Peyer's patch (tissue), 4 donors: ENCODE measurements at regions not wholly inside any gene's neighbourhood (a gene's known extent, or its start where the extent isn't known, plus 50 kb on each side); places are given as distances from the start of the nearest gene placed in this dataset.

Experiments used
- DNase-seq, 3 donors: peaks; one replicate each; pipeline ENCODE4 v3.0.0-alpha.2; 2017 to 2019
- H3K27ac ChIP-seq, 4 donors: fragments of 200-600 bp; sonication (generic); one replicate each; pipeline ENCODE4 v1.5.1; 2016 to 2019
- H3K27me3 ChIP-seq, 2 donors: fragments of 200-600 bp; sonication (generic); one replicate each; pipeline ENCODE4 v1.5.1; 2019
- H3K36me3 ChIP-seq, 3 donors: fragments of 200-600 bp; sonication (generic); one replicate each; pipeline ENCODE4 v1.5.1; 2016 to 2019
- H3K4me1 ChIP-seq, 4 donors: fragments of 200-600 bp; sonication (generic); one replicate each; pipeline ENCODE4 v1.5.1; 2016 to 2019
- H3K4me3 ChIP-seq, 4 donors: fragments of 200-600 bp; sonication (generic); 1 replicate in 3 of 4; 2 replicates in 1 of 4; pipeline ENCODE4 v1.5.1; 2016 to 2019; ENCODE audit warnings: mild to moderate bottlenecking in 1 of 4
- H3K9me3 ChIP-seq, 4 donors: fragments of 200-600 bp; sonication (generic); one replicate each; pipeline ENCODE4 v1.5.1; 2016 to 2019; ENCODE audit warnings: mild to moderate bottlenecking in 1 of 4
- POLR2A ChIP-seq, 2 donors: fragments of 450-650 bp; IDR thresholded peaks; one replicate each; pipeline ENCODE4 v1.5.1; 2017; ENCODE audit warnings: antibody characterized with exemption in 2 of 2, mild to moderate bottlenecking in 2 of 2, moderate library complexity in 2 of 2
- TF ChIP-seq, protein P1 (sequence below), 6 experiments: fragments of 450-650 bp in 4 of 6; fragments of 200-600 bp in 2 of 6; sonication (generic) in 1 of 6; IDR thresholded peaks; one replicate each; pipeline ENCODE4 v1.5.1; 2017 to 2019; ENCODE audit warnings: antibody characterized with exemption in 6 of 6, mild to moderate bottlenecking in 3 of 6, moderate library complexity in 1 of 6

DNA sequence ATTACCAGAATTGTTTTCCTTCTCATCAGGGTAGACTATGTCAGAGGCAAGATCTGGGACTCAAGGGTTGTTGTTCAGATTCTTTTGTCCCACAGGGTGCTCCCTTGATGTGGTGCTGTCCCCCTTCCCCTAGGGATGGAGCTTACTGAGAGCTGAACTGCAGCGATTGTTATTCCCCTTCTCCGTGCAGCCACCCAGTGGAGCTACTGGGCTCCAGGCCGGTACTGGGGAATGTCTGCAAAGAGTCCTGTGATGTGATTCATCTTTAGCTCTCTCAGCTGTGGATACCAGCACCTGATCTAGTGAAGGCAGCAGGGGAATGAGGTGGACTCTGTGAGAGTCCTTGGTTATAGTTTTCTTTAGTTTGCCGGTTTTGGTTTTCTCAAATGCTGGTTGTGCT is 247.4 kb upstream of the HAND2 start:
- Histone ChIP-seq H3K9me3 (no peaks in the 10 kb centered on the region), H3K4me3 (no peak overlapping the region), H3K27ac (no peak overlapping the region), H3K27me3 (no peaks in the 10 kb centered on the region), H3K4me1 (no peaks in the 10 kb centered on the region), H3K36me3 (no peaks in the 10 kb centered on the region)
- TF ChIP-seq, protein P1, sequence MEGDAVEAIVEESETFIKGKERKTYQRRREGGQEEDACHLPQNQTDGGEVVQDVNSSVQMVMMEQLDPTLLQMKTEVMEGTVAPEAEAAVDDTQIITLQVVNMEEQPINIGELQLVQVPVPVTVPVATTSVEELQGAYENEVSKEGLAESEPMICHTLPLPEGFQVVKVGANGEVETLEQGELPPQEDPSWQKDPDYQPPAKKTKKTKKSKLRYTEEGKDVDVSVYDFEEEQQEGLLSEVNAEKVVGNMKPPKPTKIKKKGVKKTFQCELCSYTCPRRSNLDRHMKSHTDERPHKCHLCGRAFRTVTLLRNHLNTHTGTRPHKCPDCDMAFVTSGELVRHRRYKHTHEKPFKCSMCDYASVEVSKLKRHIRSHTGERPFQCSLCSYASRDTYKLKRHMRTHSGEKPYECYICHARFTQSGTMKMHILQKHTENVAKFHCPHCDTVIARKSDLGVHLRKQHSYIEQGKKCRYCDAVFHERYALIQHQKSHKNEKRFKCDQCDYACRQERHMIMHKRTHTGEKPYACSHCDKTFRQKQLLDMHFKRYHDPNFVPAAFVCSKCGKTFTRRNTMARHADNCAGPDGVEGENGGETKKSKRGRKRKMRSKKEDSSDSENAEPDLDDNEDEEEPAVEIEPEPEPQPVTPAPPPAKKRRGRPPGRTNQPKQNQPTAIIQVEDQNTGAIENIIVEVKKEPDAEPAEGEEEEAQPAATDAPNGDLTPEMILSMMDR (IDR thresholded peaks at IDR 0.05), result no peak
- no peak for TF ChIP-seq POLR2A (IDR thresholded peaks at IDR 0.05)
- DNase-seq, result no peak

DNA sequence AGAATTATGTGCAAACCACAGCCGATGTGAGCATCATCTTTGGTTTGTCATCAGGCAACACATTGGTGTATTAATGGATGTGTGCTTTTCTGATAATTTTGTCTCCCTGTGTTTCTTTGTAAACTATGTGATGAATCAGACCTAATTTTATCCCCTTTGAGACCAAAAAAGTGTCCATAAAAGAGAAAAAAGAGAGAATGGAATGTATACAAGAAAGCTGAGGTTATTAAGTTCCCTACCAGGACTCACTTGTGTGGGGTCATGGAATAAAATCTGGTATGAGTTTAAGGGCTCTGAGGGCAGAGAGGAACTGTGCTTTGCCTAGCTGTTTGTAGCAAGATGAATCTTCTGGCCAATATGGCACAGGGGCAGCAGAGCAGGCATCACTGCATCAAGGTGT is 239.5 kb upstream of the HAND2 start:
- no peaks in the 10 kb centered on the region for H3K9me3 ChIP-seq
- no peaks in the 10 kb centered on the region for H3K36me3 ChIP-seq
- TF ChIP-seq, protein P1 (IDR thresholded peaks at IDR 0.05), result no peak
- no peak for TF ChIP-seq POLR2A (IDR thresholded peaks at IDR 0.05)
- H3K27ac ChIP-seq, result no peak overlapping the region
- no peak for DNase-seq
- H3K4me3 ChIP-seq, result no peak overlapping the region
- no peaks in the 10 kb centered on the region for H3K4me1 ChIP-seq
- no peaks in the 10 kb centered on the region for H3K27me3 ChIP-seq

DNA sequence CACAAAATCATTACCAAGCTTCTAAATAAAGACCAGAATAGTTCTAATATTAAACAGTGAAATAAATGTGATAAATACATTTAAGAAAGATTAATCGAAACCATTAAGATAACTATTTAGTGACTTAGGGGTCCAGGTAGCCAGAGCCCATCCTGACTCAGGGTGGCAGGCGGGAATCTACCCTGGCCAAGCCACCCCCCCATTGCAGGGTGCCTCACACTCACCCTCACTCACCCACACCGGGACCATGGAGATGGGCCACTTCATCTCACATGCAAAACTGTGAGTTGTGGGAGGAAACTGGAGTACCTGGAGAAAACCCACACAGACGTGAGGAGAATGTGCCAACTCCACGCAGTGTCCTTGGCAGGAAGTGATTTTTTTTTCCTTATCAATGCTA is 237.6 kb upstream of the HAND2 start:
- TF ChIP-seq, protein P1 (IDR thresholded peaks at IDR 0.05), result no peak
- DNase-seq, result no peak
- no peaks in the 10 kb centered on the region for H3K27me3 ChIP-seq
- no peaks in the 10 kb centered on the region for H3K36me3 ChIP-seq
- no peaks in the 10 kb centered on the region for H3K9me3 ChIP-seq
- H3K4me3 ChIP-seq, result no peak overlapping the region
- H3K4me1 ChIP-seq, result no peaks in the 10 kb centered on the region
- no peak overlapping the region for H3K27ac ChIP-seq

DNA sequence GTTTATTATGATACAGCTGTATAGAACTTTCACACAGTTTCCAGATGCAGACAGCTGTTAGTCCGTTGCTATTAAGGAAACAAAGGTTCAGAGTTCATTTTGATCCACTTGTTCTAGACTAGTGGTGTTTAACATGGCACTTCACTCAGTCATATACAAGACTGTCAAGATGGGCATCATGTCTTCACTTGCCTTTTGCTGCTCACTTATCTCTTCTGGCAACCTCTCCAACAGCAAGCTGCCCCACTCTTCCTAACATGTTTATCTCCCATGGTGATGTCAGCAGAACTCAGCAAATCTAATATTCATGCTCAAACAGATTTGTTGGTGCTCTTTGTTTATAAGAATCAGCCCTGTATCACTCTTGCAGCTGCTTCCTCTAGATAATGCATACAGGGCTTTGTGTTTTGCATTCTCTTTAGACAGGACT is 236.2 kb upstream of the HAND2 start:
- Histone ChIP-seq H3K4me1 (no peaks in the 10 kb centered on the region), H3K27ac (no peak overlapping the region), H3K4me3 (no peak overlapping the region), H3K9me3 (no peaks in the 10 kb centered on the region), H3K27me3 (no peaks in the 10 kb centered on the region), H3K36me3 (no peaks in the 10 kb centered on the region)
- no peak for TF ChIP-seq POLR2A (IDR thresholded peaks at IDR 0.05)
- TF ChIP-seq, protein P1 (IDR thresholded peaks at IDR 0.05), result no peak
- no peak for DNase-seq

DNA sequence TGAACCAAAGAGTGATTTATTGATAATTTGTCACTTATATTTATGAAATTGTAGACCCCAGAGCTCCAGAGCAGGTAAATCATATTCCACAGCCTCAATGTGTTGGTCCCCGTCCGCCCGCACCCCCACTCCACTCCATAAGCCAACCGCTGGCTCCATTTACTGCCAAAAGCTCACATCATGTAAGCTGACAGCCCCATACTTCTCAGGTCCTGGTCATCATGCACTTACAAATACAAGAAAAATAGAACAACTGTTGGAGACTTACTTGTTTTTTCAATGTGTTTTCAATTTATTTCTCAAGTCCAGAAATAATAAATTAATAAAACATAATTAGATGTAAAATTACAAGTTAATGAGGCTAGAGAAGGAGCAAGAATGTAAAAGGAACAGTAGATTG is 235.7 kb upstream of the HAND2 start:
- H3K27ac ChIP-seq, result no peak overlapping the region
- TF ChIP-seq, protein P1 (IDR thresholded peaks at IDR 0.05), result no peak
- no peak for TF ChIP-seq POLR2A (IDR thresholded peaks at IDR 0.05)
- no peaks in the 10 kb centered on the region for H3K9me3 ChIP-seq
- H3K4me1 ChIP-seq, result no peaks in the 10 kb centered on the region
- H3K27me3 ChIP-seq, result no peaks in the 10 kb centered on the region
- H3K36me3 ChIP-seq, result no peaks in the 10 kb centered on the region
- no peak overlapping the region for H3K4me3 ChIP-seq
- no peak for DNase-seq

DNA sequence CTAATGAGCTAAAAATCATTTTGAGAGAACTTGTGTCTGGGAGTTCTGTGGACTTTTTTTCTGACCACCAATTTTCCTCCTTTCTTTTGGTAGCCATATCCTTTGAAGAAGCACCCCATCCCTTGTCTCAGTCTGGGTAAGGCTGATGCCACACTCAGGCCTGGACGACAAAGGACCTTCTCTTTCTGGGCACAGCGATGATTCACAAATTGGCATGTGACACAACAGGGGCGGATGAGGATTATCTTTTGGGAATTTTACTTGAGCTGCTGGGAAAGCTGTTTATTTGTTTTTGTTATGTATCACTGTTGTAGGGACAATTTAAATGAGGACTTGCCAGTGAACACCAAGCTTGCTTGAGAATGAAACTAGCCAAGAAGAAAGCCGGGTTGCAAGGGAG is 233.4 kb upstream of the HAND2 start:
- Histone ChIP-seq H3K4me1 (no peaks in the 10 kb centered on the region), H3K36me3 (no peaks in the 10 kb centered on the region), H3K4me3 (no peak overlapping the region), H3K9me3 (no peaks in the 10 kb centered on the region), H3K27me3 (no peaks in the 10 kb centered on the region), H3K27ac (no peak overlapping the region)
- no peak for TF ChIP-seq POLR2A (IDR thresholded peaks at IDR 0.05)
- TF ChIP-seq, protein P1 (IDR thresholded peaks at IDR 0.05), result no peak
- DNase-seq, result no peak
